C4-2B (cell line): ENCODE measurements at regions not wholly inside any gene's neighbourhood (a gene's known extent, or its start where the extent isn't known, plus 50 kb on each side); places are given as distances from the start of the nearest gene placed in this dataset.

Experiments
- ZFX ChIP-seq: fragments of 450-650 bp; IDR thresholded peaks from 2 replicates; pipeline ENCODE4 v1.6.1; 2017
- TF ChIP-seq, protein P1 (sequence below): fragments of 450-650 bp; conservative IDR thresholded peaks from 2 replicates; pipeline ENCODE4 v1.5.1; 2017; ENCODE audit warnings: mild to moderate bottlenecking

DNA sequence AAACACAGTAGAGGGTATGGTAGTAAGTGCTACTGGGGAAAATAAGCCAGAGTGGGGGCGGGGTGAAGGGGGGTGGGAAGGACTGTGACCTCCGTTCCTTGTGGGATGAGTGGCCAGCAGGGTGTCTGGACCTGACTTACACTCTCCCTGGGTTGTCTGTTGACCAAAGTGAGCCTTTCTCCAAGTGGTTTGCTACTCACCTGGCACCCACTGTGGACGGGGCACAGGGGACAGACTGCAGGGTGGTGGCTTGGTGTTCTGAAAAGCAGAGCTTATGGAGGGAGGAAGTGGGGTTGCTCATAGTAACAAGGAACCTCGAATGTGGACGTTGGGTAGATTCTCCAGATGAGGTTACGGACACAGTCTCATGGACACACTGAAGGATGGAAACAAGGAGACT is 94.4 kb upstream of the VRK1 start:
- TF ChIP-seq, protein P1, sequence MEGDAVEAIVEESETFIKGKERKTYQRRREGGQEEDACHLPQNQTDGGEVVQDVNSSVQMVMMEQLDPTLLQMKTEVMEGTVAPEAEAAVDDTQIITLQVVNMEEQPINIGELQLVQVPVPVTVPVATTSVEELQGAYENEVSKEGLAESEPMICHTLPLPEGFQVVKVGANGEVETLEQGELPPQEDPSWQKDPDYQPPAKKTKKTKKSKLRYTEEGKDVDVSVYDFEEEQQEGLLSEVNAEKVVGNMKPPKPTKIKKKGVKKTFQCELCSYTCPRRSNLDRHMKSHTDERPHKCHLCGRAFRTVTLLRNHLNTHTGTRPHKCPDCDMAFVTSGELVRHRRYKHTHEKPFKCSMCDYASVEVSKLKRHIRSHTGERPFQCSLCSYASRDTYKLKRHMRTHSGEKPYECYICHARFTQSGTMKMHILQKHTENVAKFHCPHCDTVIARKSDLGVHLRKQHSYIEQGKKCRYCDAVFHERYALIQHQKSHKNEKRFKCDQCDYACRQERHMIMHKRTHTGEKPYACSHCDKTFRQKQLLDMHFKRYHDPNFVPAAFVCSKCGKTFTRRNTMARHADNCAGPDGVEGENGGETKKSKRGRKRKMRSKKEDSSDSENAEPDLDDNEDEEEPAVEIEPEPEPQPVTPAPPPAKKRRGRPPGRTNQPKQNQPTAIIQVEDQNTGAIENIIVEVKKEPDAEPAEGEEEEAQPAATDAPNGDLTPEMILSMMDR = no peak
- TF ChIP-seq ZFX = no peak
